Left colon (tissue), 2 donors: ENCODE measurements at regions not wholly inside any gene's neighbourhood (a gene's known extent, or its start where the extent isn't known, plus 50 kb on each side); places are given as distances from the start of the nearest gene placed in this dataset.
A peak's percentile ranks its signal among the peaks of the same experiment; 100 is the strongest.
"Not testable (repeated sequence)": the region's sequence is repeated elsewhere in the genome, so short reads cannot be mapped to it uniquely, and the experiment has no call there.

Experiments used
- ATAC-seq: fragments of 200-7000 bp; cut with Tn5 transposase; one replicate; pipeline ENCODE4 v1.9.1; 2020; ENCODE audit warnings: mild to moderate bottlenecking, moderate library complexity
- DNase-seq, 2 donors: peaks; one replicate each; pipeline ENCODE4 v3.0.0-alpha.2; 2020
- intact Hi-C, 2 donors: fragments of 100-400 bp; cut with DNase I in 1 of 2; cut with micrococcal nuclease in 1 of 2; formaldehyde crosslinking; loops; one replicate each; pipeline versions ENCODE4 v1.11.2 to v1.14.0; 2022; cut with DNase I, micrococcal nuclease
- donor health status: DM: no; HTN: no; CAD: no.
- donor health status: DM: yes; HTN: yes; CAD: no.

DNA sequence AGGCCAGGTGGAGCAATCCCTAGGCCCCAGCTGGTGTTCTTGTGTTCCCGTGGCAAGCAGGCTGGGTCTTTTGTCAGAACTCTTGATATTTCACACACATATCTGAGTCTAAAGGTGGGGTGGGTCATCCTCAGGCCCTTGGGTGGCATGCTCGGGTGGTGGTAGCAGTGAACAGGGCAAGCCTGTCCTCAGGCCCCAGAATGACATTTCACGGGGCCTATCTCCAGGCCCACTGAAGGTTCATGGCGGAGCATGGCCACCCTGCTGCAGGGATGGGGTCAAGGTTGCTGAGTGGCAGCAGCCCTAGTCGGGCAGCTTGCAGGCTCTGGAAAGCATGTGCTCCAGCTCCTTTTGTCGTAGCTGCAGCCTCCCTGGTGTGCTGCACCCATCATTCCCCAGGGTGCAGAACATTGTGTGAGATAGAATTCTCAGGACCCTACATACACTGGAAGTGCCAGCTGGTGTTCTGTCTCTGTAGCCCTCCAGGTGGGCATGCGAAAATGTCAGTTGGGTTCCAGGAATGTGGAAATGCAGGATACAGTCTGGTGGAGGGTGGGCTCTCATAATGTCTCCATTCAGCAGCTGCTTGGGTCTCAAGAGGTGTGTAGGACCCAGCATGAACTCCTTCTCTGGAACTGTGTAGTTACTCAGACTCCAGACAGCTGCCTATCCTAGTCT is 1571.8 kb downstream of the STIM2 start:
- no peak for DNase-seq
- ATAC-seq: no peak
- intact Hi-C loops: no loop called here

DNA sequence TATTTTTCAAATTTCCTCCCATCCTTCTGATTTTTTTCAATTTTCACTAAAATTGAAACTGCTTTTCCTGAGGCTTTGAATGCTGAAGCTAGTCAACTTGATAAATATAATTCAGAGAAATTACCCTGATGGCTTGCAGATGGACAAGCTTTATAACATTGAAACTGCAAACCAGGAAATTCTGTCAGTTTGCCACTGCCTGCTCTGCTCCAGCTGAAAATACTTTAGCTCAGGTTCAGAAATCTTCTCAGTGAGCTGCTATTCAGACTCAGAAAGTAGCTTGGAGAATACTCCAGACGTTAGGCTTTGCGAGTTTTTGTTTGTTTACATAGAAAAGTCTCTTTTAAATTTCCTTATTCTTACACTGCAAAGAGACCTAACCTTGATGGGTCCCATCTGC is 1574.7 kb downstream of the STIM2 start:
- DNase-seq: no peak
- ATAC-seq: no peak
- intact Hi-C loops: no loop called here

DNA sequence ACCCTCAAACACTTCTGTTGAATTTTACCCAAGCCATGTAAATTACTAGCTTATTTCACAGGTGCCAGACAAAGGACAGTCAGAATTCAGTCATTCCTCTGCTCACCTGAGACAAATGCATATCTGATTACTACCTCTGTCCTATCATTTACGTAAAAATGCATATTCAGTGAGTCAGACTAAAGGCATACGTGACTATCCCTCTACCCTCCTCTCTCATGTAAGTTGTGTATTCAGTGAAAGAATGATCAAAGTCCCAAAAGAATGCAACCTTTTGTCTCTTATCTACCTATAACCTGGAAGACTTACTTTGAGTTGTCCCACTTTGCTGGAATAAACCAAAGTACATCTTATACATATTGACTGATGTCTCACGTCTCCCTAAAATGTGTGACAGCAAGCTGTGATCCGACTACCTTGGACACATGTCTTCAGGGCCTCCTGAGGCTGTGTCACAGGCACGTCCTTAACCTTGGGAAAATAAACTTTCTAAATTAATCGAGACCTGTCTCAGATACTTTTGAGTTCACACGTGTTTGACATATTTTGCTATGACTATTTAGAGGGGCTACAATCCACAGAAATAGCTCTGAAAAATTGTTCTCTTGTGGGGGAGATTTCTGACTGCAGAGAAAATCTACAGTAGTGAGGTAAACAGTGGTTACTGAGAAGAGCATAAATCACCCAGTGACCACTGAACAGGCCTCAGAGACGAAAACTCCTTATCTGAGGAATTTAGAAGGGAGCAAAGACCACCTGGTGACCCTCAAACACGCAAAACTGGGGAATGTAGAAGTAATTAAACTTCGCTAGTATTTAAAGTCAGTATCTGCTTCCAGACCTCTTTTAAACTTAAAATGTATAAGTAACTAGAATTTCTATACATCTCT is 1575.8 kb downstream of the STIM2 start:
- ATAC-seq (no peak), DNase-seq (no peak)
- intact Hi-C loops: no loop called here

DNA sequence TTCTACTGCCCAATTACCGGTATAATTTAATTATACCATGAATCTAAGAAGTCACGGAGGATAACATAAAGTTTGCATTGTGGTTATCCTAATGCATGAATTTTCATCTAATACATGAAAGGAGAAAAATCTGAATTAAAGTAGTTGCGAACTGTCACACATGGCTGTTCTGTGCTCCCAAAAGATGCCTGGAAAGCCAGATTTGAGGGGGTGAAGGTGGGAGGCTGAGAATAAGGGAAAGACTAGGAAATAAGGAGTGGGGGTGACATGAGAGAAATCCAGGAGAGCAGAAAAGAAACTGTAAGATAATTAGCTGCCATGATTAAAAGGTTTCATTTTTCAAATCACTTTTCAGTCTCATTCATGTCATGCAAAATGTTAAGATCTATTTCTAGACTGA is 1582.7 kb downstream of the STIM2 start:
- no peak for DNase-seq
- no peak for ATAC-seq
- intact Hi-C loops: no loop called here

DNA sequence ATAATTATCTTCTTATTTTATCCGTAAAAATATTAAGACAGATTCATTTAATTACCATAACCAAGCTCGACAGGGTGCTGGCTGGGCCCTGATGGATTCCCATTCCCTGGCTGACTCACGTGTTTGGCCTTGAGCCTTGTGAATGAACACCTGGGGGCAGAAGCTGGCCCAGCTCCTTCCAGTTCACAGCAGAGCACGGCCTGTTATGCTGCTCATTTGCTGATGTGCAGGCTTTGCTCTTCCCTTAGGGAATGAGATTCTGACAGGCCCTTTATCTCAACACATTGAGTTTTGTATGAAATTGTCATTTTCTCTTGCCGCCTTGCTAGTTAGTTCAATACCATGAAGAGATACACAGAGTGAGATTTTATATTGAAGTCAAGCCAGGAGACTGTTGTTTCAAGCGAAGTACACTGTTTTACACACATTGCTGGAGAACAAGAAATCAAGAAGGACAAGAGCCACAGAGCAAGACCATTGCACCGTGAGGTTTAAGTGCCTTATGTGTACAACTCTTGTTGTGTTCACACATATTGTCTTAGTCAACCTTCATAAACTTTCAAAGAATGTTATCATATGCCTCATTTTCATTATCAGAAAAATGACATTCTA is 1583.3 kb downstream of the STIM2 start:
- DNase-seq (no peak), ATAC-seq (no peak)
- intact Hi-C loops: no loop called here

DNA sequence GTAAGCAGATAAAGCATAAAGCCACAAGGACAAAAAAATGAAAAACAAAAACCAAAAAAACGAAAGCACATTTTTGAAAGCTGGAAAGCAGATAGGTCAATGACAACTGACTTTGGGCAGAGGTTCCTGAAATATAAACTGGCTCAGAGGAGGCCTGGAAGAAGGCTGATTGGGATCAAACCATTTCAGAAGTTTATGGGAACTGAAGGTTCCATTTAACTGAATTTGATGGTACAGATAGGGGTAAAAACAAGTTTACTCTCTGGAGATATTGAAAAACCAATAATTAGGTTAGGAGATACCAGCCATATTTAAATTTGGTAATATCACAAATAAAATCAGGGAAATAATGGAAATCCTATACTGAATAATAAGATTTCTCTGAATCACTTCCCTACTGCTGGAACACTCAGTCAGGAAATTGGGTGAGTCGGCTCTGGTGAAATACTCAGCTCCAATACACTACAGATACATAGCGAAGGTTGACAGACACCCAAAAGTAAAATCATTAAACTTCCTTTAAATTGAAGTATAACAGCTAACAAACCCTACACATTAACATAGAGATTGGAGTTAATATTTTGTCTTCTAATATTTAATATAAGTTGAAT is 1584.3 kb downstream of the STIM2 start:
- DNase-seq (no peak), ATAC-seq (no peak)
- intact Hi-C loops: no loop called here

DNA sequence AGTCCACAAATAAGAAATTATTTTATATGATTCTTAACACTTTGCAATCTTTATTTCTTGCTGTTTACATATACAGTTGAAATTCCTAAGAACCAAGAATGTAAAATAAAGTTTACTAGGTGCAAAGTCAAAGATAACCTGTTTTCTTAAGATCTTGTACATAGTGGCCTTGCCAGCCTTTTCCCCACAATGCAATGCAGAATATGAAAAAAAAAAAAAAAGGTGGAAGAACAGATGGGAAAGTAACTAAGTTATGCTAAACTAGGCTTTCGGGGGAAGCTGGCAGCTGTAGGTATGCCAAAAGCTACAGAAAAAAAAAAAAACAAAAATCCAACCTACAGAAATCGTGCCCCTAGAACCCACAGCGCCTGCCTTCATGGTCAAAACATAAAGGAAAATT is 1588.4 kb downstream of the STIM2 start:
- DNase-seq (no peak), ATAC-seq (peak; percentile 75)
- intact Hi-C loops: no loop called here

DNA sequence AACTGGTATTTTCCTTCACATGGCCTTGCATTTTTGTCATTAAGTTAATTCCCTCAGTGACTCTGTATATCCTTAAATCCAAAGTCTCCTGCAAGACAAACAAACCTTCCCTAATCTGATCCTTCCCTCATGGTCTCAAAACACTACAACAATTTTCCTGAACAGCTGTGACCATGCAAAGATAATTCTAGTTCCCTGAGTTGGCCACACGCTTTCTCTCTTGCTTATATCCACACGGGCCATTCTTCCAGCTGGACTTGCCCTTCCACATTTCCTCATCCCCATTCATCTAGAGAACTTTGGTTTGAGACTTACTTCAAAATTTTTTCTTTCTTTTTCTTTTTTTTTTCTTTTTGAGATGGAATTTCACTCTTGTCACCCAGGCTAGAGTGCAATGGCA is 1590.7 kb downstream of the STIM2 start:
- intact Hi-C loops: no loop called here
- ATAC-seq: no peak

DNA sequence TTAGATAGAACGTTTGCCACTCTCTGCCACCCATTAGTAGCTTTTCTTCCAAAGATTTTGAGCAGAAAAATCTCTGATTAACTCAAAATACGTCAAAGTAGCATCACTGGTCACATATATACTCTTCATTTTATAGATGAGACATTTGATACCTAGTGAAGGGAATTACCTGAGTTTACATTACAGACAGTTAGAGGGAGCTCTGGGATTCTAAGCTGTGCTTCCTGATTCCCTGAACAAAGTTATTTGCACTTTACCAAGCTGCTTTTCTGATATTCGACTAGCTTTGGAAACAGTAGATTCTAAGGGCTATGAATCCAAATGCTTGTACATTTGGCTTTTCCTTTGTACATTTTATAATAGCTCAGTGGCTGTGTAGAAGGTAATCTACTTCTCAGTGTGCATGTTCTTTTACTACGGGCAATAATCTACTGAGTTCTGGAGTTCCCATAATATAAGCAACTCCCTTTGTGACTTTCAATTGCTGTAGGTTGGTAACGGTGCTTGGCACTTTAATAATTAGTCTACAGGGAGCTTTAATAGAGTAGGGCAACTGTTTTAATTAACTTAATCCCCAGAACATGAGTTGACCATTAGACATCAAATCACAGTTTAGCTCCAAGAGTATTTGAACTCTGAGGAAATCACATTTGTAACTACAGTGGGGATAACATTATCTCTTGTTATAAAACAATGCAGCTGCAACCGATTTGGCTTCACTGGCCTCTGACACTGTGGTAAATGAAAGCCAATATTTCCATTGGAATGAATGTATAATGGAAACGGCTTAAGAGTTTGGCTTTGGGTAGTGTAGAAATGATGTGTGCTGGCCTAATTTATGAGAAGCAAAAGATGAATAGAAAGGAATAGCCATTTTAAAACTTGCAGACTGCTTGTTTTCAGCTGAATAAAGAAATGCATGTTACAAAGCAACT is 1602.4 kb downstream of the STIM2 start:
- intact Hi-C loops: no loop called here
- DNase-seq (no peak), ATAC-seq (peak; percentile 61)

More for the DNA sequence above, 1590.7 kb downstream of the STIM2 start:
- no peak for DNase-seq

DNA sequence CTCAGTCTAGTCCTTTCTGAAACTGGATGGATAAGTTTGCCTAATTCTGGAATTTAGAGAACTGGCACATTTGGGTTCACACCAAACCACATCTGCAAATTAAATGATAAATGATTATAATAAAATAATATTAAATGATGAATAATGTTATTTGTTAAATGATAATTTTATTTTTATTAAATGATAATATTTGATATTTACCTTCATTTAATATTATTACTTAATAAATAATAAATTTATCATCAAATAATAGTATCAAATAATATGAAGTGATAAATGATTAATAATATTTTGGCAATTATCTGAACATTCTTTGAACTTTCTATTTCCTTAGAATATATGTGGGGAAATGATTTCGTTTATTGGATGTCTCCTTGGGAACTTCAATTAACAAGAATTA is 1604.2 kb downstream of the STIM2 start:
- ATAC-seq (no peak), DNase-seq (no peak)
- intact Hi-C loops: no loop called here

DNA sequence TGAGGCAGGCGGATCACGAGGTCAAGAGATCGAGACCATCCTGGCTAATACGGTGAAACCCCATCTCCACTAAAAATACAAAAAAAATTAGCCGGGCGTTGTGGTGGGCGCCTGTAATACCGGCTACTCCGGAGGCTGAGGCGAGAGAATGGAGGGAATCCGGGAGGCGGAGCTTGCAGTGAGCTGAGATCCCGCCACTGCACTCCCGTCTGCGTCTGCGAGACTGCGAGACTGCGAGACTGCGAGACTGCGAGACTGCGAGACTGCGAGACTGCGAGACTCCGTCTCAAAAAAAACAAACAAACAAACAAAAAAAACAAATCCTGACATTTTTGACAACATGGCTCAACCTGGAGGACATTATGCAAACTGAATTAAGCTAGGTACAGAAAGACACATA is 1606.2 kb downstream of the STIM2 start:
- DNase-seq, ATAC-seq, intact Hi-C loops: not testable (repeated sequence)

DNA sequence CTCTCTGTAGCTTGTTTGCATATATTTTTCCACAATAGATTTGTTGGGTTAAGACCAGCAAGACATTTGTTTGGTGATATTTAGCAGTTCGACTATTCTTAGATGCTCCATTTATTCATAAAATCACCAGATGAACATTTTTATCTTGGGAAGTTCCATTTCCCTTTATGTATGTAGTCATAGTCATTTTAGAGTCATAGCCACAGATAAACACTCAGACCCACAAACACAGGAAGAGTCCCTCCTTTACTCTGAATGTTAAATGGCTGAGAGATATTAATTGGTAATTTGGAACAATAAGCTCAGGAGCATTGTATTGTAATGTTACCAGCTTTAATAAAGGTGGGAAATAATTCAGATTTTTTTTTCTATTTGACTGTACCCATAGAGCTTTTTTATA is 1608.7 kb downstream of the STIM2 start:
- ATAC-seq (no peak), DNase-seq (no peak)

DNA sequence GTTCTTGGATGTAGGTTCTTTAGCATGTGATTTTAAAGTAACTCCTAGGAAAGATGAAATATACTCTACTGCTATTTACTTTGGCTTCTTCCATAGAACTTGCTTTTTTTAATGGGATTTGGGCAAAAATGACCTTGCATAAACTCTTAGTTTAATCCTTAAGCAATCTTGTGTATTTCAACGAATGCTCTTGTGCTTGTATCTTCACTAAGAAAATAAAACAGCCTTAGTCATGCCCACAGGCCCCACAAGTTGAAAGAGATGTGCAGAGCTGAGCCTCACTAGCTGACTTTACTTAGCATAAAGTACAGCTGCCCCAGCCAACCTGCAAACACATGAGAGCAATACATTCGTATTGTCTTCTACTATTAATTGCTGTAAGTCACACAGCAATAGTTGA is 1609.2 kb downstream of the STIM2 start:
- no peak for DNase-seq
- no peak for ATAC-seq
- intact Hi-C loops: no loop called here

More for the DNA sequence above, 1608.7 kb downstream of the STIM2 start:
- intact Hi-C loops: no loop called here

DNA sequence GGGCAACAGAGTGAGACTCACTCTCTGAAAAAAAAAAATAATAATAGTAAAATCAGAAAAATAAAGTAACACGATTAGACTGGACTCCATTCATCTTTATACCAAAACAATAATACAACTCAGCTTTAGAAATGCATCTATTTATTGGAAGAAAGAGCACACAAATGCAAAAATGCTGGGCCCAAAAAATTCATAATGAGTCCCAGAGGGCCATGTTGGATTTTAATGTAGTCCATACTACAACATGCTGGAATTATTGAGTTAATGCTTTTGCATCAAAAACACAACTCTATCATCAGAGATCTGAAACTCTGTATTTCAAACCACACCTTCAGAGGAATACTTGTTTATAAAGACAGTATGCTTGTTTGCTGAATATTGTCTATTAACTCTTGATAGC is 1614.7 kb downstream of the STIM2 start:
- DNase-seq (no peak), ATAC-seq (no peak)
- intact Hi-C loops: no loop called here

DNA sequence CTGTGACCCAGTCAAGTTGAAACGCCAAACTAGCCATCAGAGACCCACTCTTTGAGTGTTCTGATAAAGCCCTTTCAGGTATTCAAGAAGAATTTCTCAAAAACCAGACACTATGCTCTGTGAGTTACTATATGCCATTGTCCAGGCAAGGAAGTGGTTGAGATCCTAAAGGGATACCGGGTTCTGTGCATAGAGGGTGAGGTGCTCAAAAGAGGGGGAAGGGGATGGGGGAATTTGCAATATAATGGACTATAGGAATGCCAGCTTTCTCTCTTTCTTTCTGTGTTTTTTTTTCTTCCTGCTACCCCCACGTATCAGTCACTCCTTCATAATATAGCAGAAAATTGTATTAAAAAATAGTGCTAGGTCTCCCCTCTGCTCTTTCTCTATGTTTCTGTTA is 1619.0 kb downstream of the STIM2 start:
- intact Hi-C loops: no loop called here
- no peak for DNase-seq
- no peak for ATAC-seq

DNA sequence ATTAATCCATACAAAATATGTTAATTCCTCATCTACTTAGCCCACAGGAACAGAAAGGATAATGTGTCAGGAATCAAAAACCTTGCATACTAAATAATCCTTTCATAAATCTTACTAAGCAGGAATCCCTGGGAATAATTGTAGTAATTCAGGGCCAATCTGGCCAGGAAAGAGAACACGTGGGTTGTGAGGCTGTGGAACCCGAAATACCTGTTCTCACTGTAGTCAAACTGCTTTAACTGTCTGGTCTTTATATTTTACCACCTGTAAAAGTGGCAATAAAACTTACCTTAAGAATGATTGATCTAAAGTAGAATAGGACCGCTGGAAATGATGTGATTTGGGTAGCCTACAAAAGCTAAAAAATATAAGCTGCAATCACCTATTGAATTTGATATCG is 1620.9 kb downstream of the STIM2 start:
- peak; percentile 96 for ATAC-seq
- peak; percentile 67 for DNase-seq
- intact Hi-C loops: no loop called here

DNA sequence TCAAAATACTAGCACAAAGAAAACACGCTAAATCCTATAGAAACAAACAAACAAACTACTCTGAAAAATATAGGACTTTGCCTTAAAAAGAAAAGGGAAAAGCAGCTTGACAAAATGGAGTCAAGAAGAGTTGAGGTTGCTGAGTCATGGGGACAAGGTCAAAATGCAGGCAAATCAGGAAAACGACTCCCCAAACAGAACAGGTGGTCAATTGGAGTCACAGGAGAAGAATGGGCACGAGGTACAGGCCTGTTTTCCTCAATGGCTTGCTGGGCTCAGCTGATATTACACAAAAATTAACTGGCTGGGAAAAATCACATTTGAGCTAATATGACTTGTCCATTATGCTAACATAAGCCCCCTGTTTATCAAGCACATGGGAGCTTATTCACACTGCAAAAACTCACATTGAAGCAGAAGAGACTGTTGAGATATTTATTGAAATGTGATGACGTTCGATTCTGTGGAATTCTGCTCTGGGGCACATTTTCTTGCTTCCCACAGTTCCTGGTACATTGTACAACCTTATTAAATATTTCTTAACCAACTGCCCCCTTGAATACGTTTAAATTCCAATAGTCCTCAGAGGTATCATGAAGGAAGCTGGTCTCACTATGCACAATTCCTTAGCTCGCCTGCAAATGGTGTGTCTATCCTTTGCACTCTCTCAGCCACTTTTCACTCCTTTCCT is 1622.1 kb downstream of the STIM2 start:
- DNase-seq: no peak
- intact Hi-C loops: no loop called here
- no peak for ATAC-seq

DNA sequence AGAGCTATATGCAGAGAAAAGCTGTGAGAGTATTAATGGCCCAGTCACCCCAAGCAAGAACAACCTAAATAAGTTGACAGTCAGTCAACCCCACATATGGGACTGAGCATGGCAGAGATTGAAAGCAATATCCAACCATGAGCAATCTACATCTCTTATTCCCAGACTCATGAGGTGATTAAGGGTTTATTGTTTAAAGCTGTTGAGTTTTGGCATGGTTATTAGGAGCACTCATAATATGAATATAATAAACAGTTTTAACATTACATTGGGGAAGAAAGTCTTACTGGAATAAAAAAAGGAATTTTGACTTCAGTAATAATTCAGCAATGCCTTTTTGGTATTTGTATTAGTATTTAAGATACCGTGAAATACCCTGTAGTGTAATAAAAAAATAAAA is 1627.4 kb downstream of the STIM2 start:
- intact Hi-C loops: no loop called here
- ATAC-seq: no peak

More for the DNA sequence above, 1627.4 kb downstream of the STIM2 start:
- no peak for DNase-seq
